ENCODE measurements at regions not wholly inside any gene's neighbourhood (a gene's known extent, or its start where the extent isn't known, plus 50 kb on each side); places are given as distances from the start of the nearest gene placed in this dataset.

DNA sequence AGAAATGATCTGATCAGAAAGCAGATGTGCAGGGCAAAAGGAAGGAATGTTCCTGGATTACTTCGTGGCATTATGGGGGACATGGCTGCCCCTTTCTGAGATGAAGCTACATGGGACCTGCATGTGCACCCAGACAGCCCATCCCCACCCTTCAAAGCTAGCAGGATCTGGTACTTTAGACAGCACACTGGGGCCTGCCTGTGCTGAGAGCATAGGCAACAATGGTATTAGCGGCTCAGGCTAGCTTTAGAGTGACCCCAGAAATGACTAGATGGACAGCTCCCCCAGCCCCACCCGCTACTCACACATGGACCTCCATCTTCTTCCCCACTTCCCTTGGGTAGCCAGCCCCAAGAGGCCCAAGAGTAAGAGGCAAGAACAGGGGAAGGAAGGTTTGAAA is 61.5 kb upstream of the NFE2L2 start:
- no peak for TF ChIP-seq EGR1 (IDR thresholded peaks at IDR 0.05)
- TF ChIP-seq, protein P1, sequence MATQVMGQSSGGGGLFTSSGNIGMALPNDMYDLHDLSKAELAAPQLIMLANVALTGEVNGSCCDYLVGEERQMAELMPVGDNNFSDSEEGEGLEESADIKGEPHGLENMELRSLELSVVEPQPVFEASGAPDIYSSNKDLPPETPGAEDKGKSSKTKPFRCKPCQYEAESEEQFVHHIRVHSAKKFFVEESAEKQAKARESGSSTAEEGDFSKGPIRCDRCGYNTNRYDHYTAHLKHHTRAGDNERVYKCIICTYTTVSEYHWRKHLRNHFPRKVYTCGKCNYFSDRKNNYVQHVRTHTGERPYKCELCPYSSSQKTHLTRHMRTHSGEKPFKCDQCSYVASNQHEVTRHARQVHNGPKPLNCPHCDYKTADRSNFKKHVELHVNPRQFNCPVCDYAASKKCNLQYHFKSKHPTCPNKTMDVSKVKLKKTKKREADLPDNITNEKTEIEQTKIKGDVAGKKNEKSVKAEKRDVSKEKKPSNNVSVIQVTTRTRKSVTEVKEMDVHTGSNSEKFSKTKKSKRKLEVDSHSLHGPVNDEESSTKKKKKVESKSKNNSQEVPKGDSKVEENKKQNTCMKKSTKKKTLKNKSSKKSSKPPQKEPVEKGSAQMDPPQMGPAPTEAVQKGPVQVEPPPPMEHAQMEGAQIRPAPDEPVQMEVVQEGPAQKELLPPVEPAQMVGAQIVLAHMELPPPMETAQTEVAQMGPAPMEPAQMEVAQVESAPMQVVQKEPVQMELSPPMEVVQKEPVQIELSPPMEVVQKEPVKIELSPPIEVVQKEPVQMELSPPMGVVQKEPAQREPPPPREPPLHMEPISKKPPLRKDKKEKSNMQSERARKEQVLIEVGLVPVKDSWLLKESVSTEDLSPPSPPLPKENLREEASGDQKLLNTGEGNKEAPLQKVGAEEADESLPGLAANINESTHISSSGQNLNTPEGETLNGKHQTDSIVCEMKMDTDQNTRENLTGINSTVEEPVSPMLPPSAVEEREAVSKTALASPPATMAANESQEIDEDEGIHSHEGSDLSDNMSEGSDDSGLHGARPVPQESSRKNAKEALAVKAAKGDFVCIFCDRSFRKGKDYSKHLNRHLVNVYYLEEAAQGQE (IDR thresholded peaks at IDR 0.05; ENCODE audit: low read depth) = no peak; the same call in 1 of the 2 replicates
- no peak for TF ChIP-seq EP300 (IDR thresholded peaks at IDR 0.05; ENCODE audit: borderline replicate concordance)
- no peak for TF ChIP-seq MAX (IDR thresholded peaks at IDR 0.05)
- no peak for TF ChIP-seq FOXM1 (IDR thresholded peaks at IDR 0.05; ENCODE audit: borderline replicate concordance, low read depth)
- no peak for TF ChIP-seq TAF1 (IDR thresholded peaks at IDR 0.05; ENCODE audit: low read depth)
- TF ChIP-seq TCF12 (IDR thresholded peaks at IDR 0.05; ENCODE audit: low read depth) = no peak
- TF ChIP-seq USF1 (IDR thresholded peaks at IDR 0.05) = no peak
